ENCODE measurements at regions not wholly inside any gene's neighbourhood (a gene's known extent, or its start where the extent isn't known, plus 50 kb on each side); places are given as distances from the start of the nearest gene placed in this dataset.

GRCh38 chr19:32181216-32181920 is 164.0 kb upstream of the ZNF507 start:
- DNase-seq (ENCODE audit: low read depth in 4 of 4, low spot score in 3 of 4) = no peak

- no peak for DNase-seq (ENCODE audit: low read depth in 4 of 4, low spot score in 3 of 4)
Measured at GRCh38 chr19:32186542-32187330, 158.7 kb upstream of the ZNF507 start.

DNA sequence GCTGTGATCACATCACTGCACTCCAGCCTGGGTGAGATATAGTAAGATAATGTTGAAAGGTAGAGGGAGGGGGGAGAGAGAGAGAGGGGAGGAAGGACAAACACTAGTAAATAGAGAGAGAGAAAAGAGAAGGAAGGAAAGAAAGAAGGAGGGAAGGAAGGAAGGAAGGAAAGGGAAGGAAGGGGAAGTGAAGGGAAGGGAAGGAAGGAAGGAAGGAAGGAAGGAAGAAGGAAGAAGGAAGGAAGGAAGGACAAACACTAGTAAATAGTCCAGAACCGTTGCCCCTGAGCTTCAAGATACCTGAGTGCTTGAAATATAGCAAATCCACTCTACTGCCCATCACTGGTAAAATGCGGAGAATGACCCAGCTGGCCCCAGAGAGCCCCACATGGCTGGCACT is 156.5 kb upstream of the ZNF507 start:
- no peak for DNase-seq (ENCODE audit: low read depth in 4 of 4, low spot score in 3 of 4)

DNA sequence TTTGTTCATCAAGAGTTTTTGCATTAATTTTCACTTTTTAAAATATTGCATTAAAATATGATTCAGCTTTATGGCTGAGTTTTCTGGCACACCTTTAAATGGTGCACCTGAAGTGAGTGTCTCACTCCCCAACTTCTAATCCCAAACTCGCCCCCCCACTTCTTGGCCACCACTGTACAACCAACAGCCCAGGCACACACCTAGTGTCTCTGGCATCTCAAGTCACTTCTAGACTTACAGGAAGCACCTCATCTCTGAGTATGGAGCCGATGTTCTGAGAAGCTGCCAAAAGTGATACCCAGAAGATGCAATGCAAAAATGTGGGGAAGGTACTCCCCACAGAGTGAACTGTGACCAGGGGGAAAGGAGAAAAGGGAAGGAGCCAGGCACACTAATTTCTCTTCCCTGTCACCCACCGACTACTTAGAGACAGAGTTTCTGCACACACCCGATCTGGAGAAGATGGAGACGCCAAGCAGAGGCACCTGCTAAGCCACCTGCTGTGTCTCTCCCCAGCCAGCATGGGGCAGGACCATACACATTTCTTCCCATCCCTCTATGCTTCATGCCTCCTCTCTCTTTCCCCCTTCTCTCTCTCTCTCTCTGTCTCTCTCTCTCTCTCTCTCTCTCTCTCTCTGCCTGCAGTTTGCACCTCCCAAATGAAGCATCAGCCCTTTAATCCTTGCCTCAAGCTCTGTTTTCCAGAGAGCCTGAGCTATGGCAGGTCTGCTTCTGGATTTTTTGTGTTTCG is 155.3 kb upstream of the ZNF507 start:
- no peak for DNase-seq (ENCODE audit: low read depth in 4 of 4, low spot score in 3 of 4)

- no peak for DNase-seq (ENCODE audit: low read depth in 4 of 4, low spot score in 3 of 4)
Measured at GRCh38 chr19:32191921-32192320, 153.5 kb upstream of the ZNF507 start.

DNA sequence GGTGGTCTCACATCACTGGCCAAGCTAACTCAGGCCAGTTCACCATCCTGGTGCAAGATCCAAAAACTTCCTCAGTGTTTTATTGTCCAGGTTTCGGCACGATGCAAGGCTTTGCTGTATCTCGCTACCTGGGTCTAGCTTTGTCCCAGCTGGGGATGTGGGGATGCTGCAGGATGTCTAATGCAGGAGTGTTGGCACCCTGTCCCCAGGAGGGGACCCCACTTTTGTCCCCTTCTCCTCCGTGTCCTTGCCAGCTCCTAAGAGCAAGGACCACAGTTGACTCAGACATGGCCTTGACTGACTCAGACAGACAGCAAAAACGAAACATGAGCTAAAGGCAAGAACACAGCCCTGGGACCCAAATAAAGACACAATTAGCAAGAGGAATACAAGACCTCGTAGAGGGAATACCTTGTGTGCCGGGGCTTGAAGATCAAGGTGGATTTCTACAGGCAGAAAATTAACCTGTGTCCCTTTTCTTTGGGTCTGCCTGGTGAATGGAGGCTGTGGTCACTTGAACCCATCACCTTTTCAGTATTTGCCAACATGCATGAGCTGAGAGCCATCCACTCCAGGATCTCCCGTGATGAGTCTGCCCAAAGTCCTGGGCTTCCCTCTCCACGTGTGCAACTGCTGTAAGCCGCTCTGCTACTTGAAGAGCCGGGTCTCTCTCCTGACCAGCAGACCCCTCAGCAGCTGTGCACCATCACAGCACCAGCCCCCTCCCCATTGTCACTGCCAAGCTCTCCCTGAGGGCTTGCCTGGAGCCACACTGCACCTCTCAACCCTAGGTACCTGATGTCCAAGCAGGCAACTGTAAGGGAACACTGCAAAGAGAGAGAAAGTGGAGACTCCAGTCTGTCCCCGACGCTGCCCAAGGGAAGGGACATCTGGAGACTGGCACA is 149.5 kb upstream of the ZNF507 start:
- DNase-seq (ENCODE audit: low read depth in 4 of 4, low spot score in 3 of 4) = no peak

DNA sequence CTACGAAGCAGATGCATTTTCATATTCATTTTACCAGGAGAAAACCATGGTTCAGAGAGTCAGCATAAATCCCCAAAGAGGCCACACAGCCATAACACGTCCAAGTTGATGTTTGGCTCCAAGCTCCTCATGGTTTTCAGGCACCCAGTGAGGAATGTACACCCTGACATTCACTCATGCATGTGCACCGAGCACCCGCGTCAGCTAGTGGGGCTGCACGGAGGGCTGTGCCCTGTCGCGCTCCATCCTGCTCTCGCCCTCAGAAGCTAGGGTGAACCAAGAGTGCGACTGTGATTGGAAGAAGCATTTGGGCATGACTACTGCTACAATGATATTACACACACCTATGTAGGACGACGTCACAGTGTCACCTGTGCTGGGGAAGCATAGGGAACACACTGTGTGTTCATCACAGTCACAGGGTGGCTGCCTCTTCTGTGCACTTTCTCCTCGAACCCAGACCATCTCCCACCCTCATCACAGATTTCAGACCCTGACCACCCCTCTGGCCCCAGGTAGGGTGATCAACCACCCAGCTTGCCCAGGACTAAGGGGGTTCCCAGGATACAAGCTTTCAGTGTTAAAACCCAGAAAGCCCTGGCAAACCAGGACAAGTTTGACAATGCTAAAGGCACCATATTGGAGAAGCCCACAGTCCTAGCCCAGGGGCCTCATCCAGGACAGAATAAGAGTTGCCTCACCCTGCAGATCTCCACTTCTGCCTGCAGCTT is 148.6 kb upstream of the ZNF507 start:
- DNase-seq (ENCODE audit: low read depth in 4 of 4, low spot score in 3 of 4) = no peak

DNA sequence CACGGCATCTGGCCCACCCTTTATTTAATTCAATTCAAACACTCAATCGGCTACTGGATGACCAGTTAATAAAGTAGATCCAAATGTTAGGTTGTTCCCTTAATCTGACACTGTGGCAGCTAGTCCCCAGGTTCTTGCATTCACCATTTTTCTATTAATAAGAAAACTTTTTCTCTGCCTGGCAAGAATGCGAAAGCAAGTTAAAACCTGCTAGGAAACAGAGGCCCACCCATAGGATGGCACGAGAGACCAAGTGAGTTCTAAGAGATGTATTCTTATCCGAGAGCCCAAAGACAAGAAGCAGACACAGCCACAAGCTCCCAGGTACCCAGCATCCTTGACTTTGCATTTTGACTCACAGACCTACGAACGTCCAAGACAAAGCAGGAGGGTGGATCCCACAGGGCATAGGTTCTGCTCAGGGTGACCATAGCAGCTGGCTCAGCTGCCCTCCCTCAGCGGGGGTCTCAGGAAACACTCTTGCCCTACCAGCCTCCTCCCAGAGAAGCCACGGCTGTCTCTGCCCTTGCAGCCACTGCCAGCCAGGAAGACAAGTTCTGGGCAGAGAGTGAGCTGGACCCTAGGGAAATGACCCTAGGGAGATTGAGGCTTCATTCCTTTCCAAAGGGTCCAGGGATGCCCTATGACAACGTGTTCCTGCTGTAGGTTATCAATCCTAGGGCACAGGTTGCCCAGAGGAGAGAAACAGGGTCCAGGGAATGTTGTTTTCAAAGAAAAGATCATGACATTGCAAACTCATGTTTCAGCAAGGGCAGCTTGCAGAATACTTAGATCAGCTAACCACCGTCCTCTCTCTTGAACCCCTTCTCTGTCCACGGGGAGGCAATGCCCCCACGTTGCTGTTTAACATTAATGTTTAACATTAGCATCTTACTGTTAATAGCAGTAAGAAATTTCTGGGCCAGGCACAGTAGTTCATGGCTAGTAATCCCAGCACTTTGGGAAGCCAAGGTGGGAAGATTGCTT is 147.2 kb upstream of the ZNF507 start:
- DNase-seq (ENCODE audit: low read depth in 4 of 4, low spot score in 3 of 4) = no peak

GRCh38 chr19:32199501-32200040 is 145.8 kb upstream of the ZNF507 start:
- no peak for DNase-seq (ENCODE audit: low read depth in 4 of 4, low spot score in 3 of 4)

- no peak for DNase-seq (ENCODE audit: low read depth in 4 of 4, low spot score in 3 of 4)
Measured at GRCh38 chr19:32200312-32201038, 144.9 kb upstream of the ZNF507 start.

DNA sequence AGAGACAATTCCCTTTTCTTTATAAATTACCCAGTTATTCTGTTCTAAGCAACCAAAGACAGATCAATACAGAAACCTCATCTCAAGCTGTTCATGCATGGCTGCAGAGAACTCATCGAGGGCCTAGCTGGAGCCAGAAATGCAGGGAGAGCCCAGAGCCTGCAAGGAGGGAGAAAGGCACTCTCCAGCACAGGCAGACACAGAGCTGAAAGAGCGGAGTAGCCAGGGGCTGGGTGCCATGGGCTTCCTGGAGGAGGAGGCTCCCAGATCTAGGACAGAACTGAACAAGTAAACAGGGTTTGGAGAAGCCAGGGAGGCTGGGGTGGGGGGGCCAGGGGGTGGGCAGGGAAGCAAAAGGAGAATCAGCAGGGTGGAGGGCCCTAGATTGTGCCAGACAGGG is 144.2 kb upstream of the ZNF507 start:
- DNase-seq (ENCODE audit: low read depth in 4 of 4, low spot score in 3 of 4) = no peak

DNA sequence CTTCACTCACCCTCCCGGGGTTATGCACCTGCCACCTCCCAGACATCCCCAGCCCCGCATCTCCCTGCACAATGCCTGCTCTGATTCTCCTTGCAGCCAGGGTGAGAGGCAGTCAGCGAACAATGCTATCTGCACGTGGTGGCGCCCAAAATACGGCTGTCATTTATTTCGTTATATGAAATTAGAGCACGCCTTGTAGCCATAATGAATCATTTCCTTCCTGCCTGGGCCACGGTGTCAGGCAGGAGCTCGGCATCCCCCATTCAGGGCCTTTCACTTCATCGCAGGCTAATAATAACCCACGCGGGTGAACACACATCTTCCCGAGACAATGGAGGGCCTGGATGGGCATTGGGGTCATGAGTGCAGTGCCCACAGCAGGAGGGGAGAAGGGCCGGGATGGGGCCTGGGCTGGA is 143.8 kb upstream of the ZNF507 start:
- DNase-seq (ENCODE audit: low read depth in 4 of 4, low spot score in 3 of 4) = no peak

DNA sequence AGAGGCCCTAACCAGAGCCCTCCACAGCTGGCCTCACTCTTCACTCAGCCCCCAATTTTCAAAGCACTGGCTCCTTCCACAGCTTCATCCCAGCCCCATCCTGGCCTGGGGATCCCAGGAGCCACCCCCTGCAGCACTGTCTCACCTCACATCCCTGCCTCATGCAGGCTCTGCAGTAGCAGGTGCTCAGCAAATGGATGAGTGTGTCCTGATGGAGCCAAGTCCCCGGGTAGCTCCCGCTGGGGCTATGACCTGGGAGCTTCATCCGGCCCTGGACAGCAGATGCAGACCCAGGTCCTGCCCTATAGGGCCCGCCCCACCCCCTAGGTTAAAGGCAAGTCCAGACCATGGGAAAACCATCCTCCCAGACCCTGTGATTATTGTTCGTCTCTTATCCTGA is 143.2 kb upstream of the ZNF507 start:
- DNase-seq (ENCODE audit: low read depth in 4 of 4, low spot score in 3 of 4) = no peak

GRCh38 chr19:32203161-32203560 is 142.2 kb upstream of the ZNF507 start:
- DNase-seq (ENCODE audit: low read depth in 4 of 4, low spot score in 3 of 4) = no peak

GRCh38 chr19:32206065-32206464 is 139.3 kb upstream of the ZNF507 start:
- DNase-seq (ENCODE audit: low read depth in 4 of 4, low spot score in 3 of 4) = no peak

GRCh38 chr19:32208060-32208459 is 137.3 kb upstream of the ZNF507 start:
- DNase-seq (ENCODE audit: low read depth in 4 of 4, low spot score in 3 of 4) = no peak

- no peak for DNase-seq (ENCODE audit: low read depth in 4 of 4, low spot score in 3 of 4)
Measured at GRCh38 chr19:32219392-32219791, 126.0 kb upstream of the ZNF507 start.
